ENCODE measurements at regions not wholly inside any gene's neighbourhood (a gene's known extent, or its start where the extent isn't known, plus 50 kb on each side); places are given as distances from the start of the nearest gene placed in this dataset.
"Not testable (repeated sequence)": the region's sequence is repeated elsewhere in the genome, so short reads cannot be mapped to it uniquely, and the experiment has no call there.

DNA sequence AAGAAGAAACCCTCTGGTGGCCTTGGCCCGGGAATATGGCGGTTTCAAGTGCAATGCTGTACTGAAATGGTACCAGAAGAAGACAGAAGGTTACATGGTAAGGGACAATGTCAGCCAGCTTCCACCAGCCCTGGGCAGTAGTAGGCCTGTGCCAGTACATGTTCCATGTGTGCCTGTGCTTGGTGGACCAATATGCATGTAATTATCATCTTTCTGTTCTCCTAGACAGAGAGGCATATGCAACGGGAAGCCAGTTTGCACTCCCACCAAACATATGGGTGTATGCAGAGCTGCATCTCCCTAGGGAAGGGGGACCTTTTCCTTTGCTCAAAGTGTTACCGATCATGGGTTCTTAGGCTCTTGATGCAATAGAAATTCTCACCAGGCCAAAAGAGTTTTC is 80.9 kb upstream of the ADORA2B start:
- DNase-seq = not testable (repeated sequence)

- peak; percentile 54 for DNase-seq
These were observed 80.5 kb upstream of the ADORA2B start for GRCh38 chr17:15864472-15864871.

DNA sequence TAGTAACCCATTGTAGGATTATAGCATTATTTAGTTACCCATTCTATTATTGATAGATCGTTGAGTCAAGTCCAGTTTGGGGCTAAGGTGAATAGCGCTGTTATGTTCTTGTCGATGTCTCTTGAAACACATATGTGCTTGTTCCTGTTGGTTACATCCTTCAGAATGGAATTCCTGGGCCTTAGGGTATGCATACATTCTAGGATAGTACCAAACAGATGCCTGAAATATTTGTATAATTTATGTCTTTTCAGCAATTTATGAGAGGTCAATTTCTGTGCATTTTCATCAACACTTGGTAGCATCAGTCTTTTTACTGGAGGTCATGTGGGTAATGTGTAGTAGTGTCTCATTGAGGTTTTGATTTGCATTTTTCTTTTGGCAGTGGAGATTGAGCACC is 78.9 kb upstream of the ADORA2B start:
- not testable (repeated sequence) for DNase-seq

- not testable (repeated sequence) for DNase-seq
These were observed 77.6 kb upstream of the ADORA2B start for GRCh38 chr17:15867331-15867730.

DNA sequence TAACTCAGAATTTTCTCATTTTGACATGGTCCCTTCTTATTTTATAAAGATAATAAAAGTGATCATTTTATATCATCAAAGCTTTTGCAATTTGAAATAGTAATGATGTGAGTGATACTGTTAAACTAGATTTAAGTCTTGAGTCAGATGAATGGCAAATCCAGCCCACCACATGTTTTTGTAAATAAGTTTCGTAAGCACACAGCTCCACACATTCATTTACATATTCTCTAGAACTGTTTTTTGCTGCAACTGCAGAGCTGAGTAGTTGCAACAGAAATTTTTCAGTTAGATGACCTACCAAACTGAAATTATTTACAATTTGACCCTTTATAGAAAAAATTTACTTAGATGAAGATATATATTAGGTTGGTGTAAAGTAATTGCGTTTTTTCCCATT is 75.1 kb upstream of the ADORA2B start:
- DNase-seq = not testable (repeated sequence)

DNA sequence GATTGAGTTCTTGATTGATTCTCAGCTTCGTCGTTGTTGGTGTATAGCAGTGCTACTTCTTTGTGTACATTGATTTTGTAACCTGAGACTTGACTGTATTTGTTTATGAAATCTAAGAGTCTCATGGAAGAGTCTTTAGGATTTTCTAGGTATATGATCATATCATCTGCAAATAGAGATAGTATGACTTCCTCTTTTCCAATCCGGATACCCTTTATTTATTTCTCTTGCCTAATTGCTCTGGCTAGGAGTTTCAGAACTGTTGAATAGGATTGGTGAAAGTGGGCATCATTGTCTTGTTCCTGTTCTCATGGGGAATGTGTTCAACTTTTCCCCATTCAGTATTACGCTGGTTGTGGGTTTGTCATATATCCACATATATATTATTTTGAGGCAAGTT is 72.3 kb upstream of the ADORA2B start:
- not testable (repeated sequence) for DNase-seq

DNA sequence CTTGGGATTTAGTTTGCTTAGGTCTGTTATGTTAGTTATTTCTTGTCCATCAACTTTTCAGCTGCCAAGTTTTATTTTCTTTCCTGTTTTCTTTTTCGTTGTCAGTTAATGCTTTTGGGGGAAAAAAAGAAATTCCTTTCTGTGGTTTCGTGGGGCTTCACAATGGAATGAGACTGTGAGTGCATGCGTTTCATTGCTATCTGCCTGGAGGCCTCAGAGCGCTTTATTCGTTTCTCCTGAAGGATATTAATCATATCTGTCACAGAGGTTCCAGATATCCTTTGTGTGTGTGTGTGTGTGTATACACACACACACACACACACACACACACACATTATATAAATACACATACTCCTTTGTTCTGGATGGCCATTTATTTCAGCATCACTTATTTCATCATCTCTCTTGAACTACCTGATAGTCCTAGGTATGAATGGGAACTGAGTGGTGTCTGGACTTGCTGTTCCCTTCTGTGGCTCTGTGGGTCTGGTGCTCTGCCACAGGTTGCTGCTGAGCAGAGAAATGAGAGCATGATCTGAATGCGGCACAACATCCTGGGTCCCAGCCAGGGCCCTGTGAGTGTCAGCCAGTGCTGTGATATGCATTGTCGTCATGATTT is 66.9 kb upstream of the ADORA2B start:
- DNase-seq = not testable (repeated sequence)

DNA sequence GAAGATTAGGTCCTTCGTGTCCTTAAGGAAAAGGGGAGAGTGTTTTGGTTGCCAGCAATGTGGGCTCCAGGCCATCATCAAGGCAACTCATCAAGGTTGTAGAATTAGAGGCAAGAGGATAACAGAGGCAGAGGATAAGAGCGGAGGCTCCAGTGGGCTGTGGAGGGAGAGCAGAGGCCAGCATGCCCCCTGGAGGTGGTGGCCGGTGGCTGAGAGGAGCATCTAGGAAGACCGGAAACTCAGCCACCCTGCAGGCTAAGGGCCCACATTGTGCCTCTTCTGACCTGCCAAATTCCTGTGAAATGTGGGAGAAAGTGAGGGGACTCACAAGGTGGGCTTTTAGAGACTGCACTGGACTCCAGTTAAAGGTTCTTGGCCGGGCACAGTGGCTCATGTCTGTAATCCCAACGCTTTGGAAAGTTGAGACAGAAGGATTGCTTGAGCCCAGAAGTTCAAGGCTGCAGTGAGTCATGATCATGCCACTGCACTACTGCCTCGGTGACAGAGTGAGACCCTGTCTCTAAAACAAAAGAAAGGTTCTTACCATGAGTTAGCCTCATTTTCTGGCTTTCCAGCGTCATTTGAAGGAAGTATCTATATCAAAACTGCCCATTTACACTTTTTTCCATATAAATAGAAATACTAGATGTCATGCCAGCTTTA is 62.7 kb upstream of the ADORA2B start:
- peak; percentile 28 for DNase-seq

DNA sequence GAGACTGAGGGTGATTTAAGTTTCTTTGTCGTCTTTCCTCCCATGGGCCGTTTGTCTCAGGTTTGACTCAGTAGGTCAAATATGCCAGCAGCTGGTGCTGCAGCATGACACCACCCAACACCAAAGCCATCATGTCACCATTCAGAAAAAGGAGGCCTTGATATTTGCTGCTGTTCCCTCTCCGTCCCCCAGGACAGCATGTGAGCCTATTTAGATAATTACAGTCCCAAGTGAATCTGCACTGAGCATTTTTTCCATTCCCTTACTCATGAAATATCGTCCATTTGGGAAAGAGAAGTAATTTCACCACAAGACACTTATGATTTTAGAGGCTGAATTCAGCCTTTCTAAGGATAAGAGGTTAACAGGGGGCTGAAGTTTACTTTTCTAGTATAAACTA is 62.2 kb upstream of the ADORA2B start:
- DNase-seq = no peak

- no peak for DNase-seq
These were observed 61.3 kb upstream of the ADORA2B start for GRCh38 chr17:15883617-15884111.

DNA sequence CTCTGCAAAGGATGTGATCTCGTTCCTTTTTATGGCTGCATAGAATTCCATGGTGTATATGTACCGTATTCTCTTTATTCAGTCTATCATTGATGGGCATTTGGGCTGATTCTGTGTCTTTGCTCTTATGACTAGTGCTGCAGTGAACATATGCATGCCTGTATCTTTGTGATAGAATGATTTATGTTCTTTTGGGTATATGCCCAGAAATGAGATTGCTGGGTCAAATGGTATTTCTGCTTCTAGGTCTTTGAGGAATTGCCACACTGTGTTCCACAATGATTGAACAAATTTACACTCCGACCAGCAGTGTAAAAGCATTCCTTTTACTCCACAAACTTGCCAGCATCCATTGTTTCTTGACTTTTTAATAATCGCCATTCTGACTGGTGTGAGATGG is 60.2 kb upstream of the ADORA2B start:
- no peak for DNase-seq

GRCh38 chr17:15885770-15886169 is 59.2 kb upstream of the ADORA2B start:
- DNase-seq = no peak

DNA sequence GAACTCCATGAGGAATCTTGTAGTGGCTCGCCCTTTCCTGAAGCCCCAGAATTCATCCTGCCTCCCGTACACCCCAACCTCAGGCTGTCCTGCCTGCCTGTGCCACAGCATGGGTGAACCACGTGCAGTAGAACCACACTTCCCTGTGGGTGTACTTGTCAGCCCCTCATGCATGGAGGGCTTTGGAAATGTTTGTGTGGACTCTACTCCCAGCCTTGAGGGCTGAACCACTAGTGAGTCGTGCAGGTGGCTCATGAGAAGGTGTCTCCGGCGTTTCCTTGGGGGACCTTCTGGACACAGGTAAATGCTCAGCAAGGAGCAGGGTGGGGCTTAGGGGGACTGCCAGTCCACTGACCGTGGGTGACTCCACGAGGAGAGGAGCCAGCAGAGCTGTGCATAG is 58.7 kb upstream of the ADORA2B start:
- DNase-seq = no peak

DNA sequence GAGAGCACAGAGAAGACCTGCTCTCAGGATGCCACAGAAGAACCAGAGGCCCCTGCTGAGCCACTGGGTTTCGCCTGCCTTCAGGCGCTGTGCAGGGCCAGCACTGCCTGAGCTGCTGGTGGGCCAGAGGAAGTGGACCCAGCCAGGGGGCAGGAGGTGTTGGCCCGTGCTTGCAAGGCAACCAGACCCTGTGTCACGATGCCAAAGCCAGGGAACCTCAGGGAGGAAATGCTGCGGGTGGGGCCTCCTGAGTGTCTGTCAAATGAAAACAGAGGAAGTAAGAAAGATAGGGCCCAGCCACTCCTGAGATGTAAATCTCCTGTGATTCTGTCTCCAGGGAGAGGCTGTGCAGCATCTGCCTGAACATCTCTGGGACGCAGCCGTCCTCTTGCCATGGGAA is 58.1 kb upstream of the ADORA2B start:
- no peak for DNase-seq

GRCh38 chr17:15888436-15888835 is 56.5 kb upstream of the ADORA2B start:
- DNase-seq = no peak

- DNase-seq = no peak
These were observed 54.5 kb upstream of the ADORA2B start for GRCh38 chr17:15890279-15890892.

GRCh38 chr17:15891318-15891717 is 53.6 kb upstream of the ADORA2B start:
- DNase-seq = no peak

- DNase-seq = no peak
These were observed 52.7 kb upstream of the ADORA2B start for GRCh38 chr17:15892244-15892643.

- DNase-seq = no peak
These were observed 51.9 kb upstream of the ADORA2B start for GRCh38 chr17:15892731-15893657.

DNA sequence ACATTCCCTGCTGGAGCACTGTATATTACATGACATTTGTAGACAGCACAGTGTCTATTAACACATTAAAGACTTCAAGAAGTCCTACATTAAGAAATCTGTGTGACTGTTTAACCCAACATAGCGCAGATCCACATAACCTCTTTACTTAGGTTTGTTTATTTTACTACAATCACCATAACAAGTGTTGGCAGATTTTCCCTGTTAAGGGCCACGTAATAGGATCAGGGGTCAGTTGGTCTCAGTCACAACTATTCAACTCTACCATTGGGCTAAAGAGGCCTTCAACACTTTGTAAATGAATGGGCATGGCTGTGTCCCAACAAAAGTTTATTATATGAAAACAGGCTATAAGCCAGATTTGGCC is 51.3 kb upstream of the ADORA2B start:
- DNase-seq = no peak

- DNase-seq = no peak
These were observed 50.7 kb upstream of the ADORA2B start for GRCh38 chr17:15894258-15894657.

GRCh38 chr17:15894913-15895658 is 49.8 kb upstream of the ADORA2B start:
- DNase-seq = no peak

All from NCI-H82 (cell line).